ENCODE measurements at regions not wholly inside any gene's neighbourhood (a gene's known extent, or its start where the extent isn't known, plus 50 kb on each side); places are given as distances from the start of the nearest gene placed in this dataset.

GRCh38 chr1:209454340-209454994, 129.0 kb upstream of the CAMK1G start:
- DNase-seq = no peak

- peak; percentile 35 for DNase-seq
Measured at GRCh38 chr1:209455145-209455544, 128.4 kb upstream of the CAMK1G start.

- no peak for DNase-seq
Measured at GRCh38 chr1:209455661-209456358, 127.7 kb upstream of the CAMK1G start.

- DNase-seq = peak; percentile 48
Measured at GRCh38 chr1:209456878-209457277, 126.6 kb upstream of the CAMK1G start.

- no peak for DNase-seq
Measured at GRCh38 chr1:209457401-209458125, 126.0 kb upstream of the CAMK1G start.

GRCh38 chr1:209458921-209459320, 124.6 kb upstream of the CAMK1G start:
- DNase-seq = no peak

- no peak for DNase-seq
Measured at GRCh38 chr1:209461168-209461567, 122.3 kb upstream of the CAMK1G start.

GRCh38 chr1:209462433-209462832, 121.1 kb upstream of the CAMK1G start:
- DNase-seq = no peak

GRCh38 chr1:209463441-209463840, 120.1 kb upstream of the CAMK1G start:
- DNase-seq = no peak

GRCh38 chr1:209473025-209473424, 110.5 kb upstream of the CAMK1G start:
- no peak for DNase-seq

GRCh38 chr1:209480345-209480744, 103.2 kb upstream of the CAMK1G start:
- no peak for DNase-seq

- DNase-seq = no peak
Measured at GRCh38 chr1:209483691-209484090, 99.8 kb upstream of the CAMK1G start.

- no peak for DNase-seq
Measured at GRCh38 chr1:209484429-209484828, 99.1 kb upstream of the CAMK1G start.

- DNase-seq = no peak
Measured at GRCh38 chr1:209485167-209485566, 98.3 kb upstream of the CAMK1G start.

GRCh38 chr1:209485751-209486150, 97.8 kb upstream of the CAMK1G start:
- DNase-seq = no peak

- no peak for DNase-seq
Measured at GRCh38 chr1:209486861-209487593, 96.5 kb upstream of the CAMK1G start.

GRCh38 chr1:209490013-209490412, 93.5 kb upstream of the CAMK1G start:
- peak; percentile 36 for DNase-seq

- no peak for DNase-seq
Measured at GRCh38 chr1:209491031-209491430, 92.5 kb upstream of the CAMK1G start.

GRCh38 chr1:209491496-209491895, 92.0 kb upstream of the CAMK1G start:
- no peak for DNase-seq

GRCh38 chr1:209491897-209492296, 91.6 kb upstream of the CAMK1G start:
- DNase-seq = no peak

GRCh38 chr1:209493559-209493958, 90.0 kb upstream of the CAMK1G start:
- DNase-seq = no peak

GRCh38 chr1:209497729-209498128, 85.8 kb upstream of the CAMK1G start:
- no peak for DNase-seq

GRCh38 chr1:209500993-209501392, 82.5 kb upstream of the CAMK1G start:
- no peak for DNase-seq
